KG1 (cell line): ENCODE measurements at regions not wholly inside any gene's neighbourhood (a gene's known extent, or its start where the extent isn't known, plus 50 kb on each side); places are given as distances from the start of the nearest gene placed in this dataset.
"Not testable (repeated sequence)": the region's sequence is repeated elsewhere in the genome, so short reads cannot be mapped to it uniquely, and the experiment has no call there.

Source experiments
- DNase-seq: peaks from one replicate; lab custom pipeline; 2025; lab: John Stamatoyannopoulos, UW

DNA sequence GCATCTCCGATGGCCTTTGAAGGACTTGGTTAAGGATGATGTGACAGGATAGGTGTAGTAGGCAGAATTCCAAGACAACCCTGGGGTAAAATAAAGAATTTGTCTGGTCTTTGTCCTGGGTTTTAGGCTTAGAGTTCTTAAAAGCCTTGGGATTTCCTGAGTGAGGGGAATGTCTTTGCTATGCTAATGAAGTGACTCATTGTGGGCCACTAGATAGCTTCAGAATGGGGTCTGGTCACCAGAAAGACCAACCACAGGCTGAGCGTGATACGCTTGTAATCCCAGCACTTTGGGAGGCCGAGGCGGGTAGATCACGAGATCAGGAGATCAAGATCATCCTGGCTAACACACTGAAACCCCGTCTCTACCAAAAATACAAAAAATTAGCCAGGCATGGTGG is 182.8 kb upstream of the TOX3 start:
- DNase-seq = no peak

DNA sequence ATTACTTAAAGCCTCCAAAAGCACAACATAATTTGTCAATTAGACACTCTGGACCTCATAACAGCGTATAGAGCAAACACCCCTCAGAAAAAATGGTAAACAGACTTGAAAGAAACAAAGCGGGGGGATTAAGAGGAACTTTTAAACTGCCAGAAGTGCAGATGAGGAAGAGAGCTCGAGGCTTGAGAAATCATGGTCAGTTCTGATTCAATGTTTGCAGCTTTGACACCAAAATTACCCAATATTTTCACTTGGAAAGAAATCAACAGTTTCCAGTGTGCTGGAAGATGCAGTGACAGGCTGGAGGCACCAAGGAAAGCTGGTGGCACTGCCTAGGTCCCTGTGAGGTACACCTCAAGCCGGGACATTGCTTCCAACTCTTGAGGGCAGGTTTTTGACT is 180.9 kb upstream of the TOX3 start:
- no peak for DNase-seq

DNA sequence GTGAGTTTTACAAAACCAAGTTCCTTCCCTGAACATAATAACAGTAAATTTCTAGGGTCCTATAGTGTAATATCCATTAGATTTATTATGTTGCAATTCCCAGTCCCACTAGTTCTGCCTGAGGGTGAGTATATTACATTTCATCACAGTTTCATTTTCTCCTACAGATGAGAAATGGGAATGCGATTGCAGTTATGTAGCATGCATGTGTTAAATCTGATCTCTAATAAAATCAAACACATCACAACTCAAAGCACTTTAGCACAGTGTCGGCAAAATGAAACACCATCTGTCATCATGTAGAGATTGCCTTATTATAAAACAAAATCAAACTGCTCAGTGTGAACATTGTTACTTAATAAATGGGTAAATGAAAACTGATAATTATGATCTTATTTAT is 180.5 kb upstream of the TOX3 start:
- no peak for DNase-seq

DNA sequence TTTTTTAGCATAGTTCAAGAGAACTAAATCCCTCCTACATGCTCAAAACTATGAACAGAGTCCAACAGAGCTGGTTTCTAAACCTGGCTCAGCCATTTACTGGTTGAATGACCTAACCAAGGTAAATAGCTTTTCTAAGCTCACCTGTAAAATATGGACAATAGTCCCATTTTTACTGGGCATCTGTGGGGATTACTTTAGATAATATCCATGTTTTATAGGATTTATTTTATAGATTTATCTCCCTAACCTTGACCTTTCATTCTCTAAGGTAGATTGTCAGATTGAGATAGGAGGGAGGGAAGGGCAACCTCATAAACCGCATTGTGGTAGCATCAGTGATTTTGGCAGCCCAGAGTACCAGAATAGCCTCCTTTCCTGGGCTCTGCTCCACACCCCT is 178.5 kb upstream of the TOX3 start:
- no peak for DNase-seq

DNA sequence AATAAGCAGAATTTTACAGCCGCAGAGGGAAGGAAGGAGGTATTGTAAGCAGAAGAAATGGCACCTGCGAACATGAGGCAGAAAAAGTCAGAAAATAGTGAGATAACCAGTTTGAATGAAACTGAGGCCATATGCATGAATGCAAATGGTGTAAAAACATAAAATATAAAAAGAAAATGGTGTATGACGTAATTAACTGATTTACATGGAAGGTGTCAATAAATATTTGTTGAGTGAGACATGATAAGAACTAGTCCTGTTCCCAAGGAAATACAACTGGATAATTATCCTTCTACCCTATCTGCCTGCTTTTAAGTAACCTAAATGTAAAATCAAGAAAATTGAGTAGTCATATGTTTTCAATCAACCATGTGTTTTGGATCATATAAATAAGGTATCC is 178.1 kb upstream of the TOX3 start:
- no peak for DNase-seq

DNA sequence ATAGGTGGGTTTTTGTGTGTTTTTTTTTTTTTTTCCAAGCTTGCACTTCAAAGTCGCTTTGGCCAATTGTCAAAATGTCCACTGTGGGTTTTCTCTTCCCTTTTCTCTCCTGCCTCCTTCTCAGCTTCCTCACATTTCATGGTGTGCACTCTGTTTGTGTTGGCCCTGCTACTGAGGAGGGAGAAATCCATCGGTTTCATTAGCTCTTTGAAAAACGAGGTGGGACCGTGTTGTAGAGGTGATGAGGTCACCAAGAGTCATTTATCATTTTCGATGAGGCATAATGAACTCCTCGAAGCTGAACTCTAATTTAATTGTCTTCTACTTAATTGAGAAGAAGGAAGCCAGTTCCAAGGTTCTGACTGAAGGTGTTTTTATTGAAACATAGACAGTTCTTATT is 174.4 kb upstream of the TOX3 start:
- DNase-seq = no peak

DNA sequence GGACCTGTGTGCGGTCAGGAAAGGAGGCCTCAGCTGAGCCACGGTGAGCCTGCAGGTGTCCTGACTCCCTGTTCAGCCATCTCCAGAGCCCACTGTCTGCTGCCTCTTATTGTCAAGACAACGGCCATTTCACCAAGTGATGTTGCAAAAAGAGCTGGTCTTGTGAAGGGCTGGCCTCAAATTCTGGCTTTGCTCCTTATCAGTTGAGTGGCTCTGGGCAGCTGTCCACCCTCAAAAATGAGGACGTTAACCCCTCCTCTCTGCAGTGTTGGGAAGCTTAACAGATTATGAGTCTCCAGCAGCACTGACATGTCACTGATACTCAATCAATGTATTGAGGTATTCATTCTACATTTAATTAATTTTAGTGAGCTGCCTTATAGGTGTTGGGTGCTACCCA is 171.1 kb upstream of the TOX3 start:
- no peak for DNase-seq

DNA sequence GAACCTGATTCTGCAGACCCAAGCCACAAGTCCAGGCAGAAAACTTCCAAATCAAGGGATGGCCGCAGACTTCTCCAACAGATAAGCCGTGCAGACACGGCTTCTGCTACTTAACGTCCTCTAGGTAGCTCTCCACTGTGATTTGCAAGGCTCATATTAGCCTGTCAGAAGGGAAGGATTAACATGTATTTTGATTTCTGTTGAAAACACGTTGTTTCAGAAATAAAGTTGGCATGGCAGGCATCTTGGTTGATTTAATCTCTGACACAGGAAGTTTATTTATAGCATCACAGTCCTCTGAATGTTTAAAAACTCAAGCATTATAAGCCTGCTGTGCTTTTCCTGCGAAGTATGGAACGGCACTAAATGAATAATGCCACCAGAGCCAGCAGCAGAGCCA is 166.8 kb upstream of the TOX3 start:
- DNase-seq = no peak

DNA sequence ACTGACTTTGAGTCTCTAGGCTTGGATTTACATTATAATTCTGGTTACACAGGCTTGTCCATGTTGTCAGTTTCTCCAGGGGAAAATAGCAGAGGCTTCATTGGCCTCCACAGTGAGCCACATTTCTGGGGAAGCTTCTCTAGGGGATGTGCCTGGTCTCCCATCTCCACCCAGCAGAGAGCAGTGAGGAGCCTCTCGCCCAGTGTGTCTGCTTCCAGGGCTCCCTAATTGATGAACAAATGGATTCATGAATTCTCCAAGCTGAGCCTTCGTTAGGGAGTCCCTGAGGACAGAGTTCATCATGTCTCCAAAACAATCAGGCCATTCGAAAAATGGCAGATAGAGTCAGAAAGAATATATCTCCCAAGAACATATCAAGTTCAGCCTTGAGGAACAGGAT is 162.4 kb upstream of the TOX3 start:
- DNase-seq = no peak

DNA sequence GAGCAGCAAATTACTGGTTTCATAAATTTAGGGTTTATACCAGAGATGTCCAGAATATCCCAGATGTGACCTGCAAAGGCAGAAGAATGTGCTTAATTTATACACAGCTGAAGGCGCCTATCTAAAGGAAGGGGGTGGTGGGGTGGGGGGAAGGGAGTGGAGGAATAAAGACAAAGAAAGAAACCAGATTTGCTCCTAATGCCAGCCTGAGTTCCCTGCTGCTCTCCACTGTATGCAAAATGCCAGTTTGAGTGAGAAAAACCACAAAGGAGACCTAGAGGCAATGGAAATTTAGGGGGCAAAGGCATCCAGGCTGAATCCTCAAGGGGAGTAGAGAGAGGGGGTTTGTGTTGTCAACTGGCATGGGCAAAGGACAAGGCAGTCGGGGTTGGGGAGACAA is 161.5 kb upstream of the TOX3 start:
- DNase-seq = no peak

DNA sequence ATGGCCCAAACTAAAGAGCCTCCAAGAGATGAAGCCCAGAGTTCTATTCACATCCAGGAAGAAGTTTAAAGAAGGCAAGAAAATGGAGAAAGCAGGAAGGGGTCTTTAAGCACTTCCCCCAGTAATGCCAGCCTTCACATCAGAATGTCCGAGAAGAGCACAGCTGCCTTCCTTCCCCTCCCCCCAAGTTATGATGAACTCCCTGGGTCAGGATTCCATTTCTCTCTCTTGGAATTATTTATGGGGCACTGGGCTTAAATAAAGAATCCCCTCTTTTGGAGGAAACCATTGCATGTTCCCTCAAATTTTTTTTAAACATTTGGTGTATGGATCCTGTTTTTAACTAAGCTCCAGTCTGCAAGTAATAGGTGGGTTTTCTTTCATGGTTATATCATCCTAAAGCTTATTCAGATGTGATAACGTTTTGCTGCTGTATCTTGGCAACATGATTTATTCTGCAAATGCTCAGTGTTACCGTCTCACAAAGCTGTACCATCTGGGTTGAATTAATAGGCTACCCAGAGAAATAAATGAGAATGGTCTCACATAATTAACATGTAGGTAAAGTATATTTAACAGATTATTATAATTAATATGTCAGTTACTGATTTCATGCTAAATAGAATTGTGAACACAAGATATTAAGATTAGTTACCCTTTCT is 160.9 kb upstream of the TOX3 start:
- no peak for DNase-seq

DNA sequence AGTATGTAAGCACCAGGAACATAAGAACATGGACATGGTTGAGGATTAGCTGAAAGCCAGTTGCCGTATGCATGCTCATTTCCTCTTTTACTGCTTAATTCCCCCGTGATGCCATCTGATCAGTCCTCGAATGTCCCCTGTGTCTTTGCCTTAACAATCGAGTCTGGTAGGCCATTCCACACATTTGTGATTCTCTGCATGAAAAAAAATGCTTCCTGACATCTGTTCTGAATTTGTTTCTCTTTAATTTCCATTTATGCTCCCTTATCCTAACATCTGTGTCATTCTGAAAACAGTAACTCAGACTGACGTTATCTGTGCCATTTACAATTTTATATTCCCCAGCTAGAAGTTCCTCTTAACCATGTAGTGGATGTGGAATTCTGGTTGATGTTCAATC is 158.2 kb upstream of the TOX3 start:
- DNase-seq = no peak

DNA sequence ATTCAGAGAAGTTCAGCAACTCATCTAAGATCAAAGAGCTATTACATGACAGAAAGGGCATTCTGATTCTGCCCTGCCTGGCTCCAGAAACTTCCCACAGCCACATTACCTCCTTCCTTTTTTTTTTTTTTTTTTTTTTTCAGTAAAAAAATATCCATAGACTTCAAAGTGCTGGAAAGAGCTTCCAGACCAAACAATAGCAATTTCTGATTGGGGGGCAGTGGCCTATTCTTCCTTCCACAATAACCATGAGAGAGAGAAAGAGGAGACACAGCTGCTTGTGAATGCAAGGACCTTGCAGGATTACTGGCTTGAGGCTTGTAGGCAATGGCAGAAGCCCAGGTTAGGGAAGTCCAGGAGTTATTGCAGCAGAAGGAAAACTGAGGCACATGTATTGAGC is 151.0 kb upstream of the TOX3 start:
- DNase-seq = no peak

DNA sequence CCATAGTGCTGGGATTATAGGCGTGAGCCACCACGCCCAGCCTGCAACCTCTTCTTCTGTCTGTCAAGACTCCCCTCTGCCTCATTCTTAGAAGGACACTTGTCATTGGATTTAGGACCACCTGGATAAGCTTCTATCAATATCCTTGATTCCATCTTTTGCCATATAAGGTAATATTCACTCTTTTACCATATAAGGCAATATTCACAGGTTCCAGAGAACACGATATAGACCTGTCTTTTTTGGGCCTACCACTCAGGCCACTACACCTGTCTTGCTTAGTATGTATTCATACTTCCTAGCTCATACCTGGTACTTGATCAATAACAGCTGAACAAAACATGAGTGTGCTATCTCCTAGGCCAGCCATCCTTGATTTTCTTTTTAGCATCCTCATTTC is 149.2 kb upstream of the TOX3 start:
- no peak for DNase-seq

DNA sequence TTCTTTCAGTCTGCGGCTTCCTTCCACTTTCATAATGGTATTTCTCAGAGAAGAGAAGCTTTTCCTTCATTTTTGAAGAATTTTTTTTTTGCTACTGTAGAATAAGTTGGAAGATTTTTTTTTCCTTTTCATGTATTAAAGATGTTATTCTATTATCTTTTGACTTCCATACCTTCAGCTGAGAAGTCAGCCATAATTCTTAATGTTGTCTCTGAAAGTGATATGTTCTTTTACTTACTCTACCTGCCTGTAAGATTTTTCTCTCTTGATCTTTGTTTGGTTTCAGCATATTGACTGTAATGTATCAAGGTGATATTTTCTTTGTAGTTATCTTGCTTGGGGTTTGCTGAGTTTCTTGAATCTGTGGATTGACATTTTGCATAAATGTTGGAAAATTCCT is 143.5 kb upstream of the TOX3 start:
- DNase-seq = no peak

DNA sequence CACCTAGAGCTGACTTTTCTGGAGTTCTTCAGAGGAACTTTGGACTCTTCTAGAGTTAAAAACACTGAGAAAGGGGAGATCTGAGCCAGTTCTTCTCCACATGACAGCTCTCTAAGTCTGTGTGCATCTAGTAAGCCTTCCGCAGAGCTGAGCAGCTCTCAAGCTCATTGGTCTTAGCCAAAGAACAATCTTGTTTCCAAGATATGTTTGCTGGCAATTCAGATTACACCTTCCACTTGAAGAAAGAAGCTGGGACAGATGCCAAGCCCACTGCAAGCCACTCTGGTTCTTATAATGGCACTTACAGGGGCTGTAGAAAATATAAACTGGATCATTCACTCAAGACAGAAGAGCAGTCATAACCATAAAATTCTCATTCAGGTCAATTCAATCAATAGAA is 134.1 kb upstream of the TOX3 start:
- DNase-seq = no peak

DNA sequence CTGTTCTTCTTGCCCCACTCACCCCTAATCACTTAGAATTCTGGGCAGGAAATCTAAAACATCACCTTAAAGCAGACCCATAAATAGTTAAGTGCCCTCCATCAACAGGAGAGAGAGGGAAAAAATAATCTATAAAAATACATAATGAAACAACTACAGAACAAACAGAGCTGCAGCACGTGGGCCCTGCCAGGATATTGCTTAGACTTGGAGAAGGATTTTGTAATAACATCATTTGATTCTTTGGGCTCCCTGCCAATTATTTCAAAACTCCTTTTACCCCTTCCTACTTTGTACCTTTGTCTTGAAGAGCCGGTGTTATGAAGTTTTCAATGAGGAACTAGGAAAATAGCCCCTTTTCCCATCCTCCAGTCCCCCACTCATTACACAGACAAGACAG is 130.6 kb upstream of the TOX3 start:
- DNase-seq = no peak

DNA sequence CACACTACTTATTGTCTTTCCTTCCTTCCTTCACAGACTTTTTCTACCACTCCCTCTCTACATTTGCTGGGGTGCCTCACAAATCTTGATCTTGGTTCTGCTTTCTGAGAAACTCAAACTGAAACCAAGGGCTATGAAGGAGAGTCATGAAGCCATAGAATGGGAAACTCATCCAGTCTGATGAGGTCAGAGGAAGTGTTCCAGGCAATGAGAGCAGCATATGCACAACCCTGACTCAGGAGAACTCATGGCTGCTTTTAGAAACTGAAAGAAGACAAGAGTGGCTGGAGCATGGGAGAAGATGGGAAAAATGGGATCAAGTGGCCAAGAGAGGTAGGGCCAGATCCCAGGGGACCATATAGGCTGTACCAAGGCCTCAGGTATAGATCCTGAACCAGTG is 130.0 kb upstream of the TOX3 start:
- DNase-seq = no peak

DNA sequence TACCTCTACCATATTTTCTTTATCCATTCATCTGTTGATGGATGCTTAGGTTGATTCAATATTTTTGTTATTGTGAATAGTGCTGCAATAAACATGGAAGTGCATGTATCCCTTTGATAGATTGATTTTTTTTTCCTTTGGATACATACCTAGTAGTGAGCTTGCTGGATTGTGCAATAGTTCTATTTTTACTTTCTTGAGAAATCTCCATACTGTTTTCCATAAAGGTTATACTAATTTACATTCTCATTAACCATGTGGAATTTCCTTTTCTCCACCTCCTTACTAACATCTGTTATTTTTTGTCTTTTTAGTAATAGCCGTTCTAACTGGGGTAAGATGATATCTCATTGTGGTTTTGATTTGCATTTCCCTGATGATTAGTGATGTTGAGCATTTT is 124.6 kb upstream of the TOX3 start:
- DNase-seq = no peak

DNA sequence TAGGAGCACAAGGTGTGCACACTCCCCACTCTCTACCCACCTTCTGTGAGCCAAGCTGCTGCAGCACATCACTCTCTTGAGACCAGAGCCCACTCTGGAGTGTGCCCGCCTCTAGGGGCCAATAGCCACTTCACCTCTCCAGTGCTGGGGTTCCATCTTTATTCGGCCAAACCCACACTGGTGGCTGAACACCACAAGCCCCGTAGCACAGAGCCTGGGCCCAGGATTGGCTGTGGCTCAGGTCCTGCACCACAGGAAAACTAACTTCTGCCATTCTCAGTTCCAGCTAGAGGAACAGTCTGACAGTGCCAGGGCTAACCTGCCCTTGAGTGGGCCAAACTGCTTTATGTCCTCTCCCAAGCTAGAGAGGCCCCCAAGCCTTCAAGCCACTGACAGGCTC is 111.0 kb upstream of the TOX3 start:
- DNase-seq = no peak

DNA sequence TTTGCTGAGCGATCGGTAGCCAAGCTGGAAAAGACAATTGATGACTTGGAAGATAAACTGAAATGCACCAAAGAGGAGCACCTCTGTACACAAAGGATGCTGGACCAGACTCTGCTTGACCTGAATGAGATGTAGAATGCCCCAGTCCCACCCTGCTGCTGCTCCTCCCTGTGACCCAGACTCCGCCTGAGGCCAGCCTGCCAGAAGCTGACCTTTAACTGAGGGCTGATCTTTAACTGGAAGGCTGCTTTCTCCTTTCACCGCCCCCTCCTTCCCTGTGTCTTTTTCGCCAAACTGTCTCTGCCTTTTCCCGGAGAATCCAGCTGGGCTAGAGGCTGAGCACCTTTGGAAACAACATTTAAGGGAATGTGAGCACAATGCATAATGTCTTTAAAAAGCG is 109.0 kb upstream of the TOX3 start:
- DNase-seq = not testable (repeated sequence)

DNA sequence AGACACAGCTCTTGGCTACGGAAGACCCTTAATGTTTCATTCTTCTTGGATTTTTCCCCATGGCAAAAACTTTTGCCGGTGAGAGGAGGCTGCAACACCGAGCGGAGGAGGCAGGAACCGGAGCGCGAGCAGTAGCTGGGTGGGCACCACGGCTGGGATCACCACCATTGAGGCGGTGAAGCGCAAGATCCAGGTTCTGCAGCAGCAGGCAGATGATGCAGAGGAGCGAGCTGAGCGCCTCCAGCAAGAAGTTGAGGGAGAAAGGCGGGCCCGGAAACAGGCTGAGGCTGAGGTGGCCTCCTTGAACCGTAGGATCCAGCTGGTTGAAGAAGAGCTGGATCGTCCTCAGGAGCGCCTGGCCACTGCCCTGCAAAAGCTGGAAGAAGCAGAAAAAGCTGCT is 108.2 kb upstream of the TOX3 start:
- not testable (repeated sequence) for DNase-seq

DNA sequence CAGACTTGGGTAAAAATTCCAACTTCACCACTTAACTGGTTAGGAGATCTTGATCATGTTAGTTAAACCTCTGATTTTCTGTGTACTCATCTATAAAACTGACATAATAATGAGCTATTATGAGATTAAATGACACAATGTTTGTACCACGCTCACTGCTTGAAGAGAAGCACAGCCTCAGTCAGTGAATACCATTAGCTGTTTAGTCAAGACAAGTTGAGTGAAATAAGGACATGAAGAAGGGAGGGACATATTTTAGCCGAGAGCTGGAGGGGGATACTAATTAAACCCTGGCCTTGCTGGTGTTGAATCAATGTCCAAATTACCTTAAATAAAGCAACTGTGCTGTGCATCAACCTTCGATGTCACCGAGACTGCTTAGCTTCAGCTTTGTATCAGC is 105.1 kb upstream of the TOX3 start:
- DNase-seq = no peak

DNA sequence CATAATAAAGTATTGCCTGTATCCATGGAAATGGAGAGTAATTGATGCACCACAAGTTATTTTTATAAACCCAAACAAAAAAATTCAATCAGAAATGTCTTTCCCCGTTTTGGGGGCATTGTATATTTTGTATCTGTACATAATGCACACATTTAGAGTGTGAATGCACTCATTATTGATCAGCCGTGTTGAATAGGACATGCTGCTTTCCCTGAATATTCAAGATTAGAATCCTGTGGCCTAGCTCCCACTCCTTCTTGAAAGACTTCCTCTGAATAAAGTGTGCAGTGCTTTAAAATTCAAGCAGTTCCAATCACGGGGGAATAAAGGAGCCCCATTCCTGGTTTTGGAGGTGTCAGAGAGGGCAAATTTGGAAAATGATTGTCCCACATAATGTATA is 103.8 kb upstream of the TOX3 start:
- DNase-seq = no peak

DNA sequence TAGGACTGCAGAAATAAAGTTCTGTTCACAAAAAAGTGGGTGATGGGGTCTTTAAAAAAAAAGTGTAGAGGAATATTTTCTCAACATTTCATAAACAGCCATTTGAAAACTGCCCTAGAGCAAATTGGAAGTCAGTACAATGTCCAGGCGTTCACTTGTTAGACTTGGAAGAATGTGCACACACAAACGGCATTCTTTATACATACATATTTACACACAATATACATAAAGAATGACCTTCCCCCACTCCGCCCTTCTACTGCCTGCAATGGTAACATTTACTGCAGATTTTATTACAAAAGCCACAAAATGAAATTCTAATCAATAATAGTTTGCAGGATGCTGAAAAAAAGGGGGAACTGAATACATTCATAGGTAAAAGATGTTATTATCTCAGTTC is 103.4 kb upstream of the TOX3 start:
- no peak for DNase-seq
